G401.6 (cell line): ENCODE measurements at regions not wholly inside any gene's neighbourhood (a gene's known extent, or its start where the extent isn't known, plus 50 kb on each side); places are given as distances from the start of the nearest gene placed in this dataset.
"Not testable (repeated sequence)": the region's sequence is repeated elsewhere in the genome, so short reads cannot be mapped to it uniquely, and the experiment has no call there.

Experiments
- FAIRE-seq: peaks from 2 replicates; lab custom pipeline; 2012; peaks lifted over from hg19 to GRCh38; lab: Jason Lieb, UNC

DNA sequence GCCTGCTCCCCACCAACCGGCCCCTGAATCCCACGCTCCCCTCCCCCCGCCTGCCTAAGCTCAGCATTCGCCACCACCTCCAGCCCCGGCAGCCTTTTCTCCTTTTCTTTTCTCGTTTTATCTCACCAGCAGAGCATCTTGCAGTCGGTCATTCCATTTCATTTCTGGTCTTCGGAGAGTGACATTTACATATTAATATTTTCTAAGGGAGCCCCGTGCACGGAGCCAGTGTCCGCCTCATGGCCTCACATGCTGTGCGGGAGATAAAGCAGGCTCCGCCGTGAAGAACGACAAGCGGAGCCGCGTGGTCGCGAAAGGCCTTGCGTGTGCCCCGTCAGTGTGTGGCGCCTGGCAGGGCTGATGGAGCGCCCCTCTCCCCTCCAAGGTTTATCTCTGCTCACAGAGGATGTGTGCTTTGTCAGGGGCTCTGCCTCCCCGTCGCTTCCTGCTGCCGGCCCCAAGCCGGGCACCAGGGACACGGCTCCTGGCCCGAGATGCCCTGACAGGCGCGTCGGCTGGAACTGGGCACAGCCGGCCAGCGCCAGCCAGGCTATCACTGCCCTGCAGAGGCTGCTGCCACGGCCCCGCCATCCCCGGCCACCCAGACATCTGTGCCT, 95.5 kb upstream of the GSE1 start:
- no peak for FAIRE-seq

DNA sequence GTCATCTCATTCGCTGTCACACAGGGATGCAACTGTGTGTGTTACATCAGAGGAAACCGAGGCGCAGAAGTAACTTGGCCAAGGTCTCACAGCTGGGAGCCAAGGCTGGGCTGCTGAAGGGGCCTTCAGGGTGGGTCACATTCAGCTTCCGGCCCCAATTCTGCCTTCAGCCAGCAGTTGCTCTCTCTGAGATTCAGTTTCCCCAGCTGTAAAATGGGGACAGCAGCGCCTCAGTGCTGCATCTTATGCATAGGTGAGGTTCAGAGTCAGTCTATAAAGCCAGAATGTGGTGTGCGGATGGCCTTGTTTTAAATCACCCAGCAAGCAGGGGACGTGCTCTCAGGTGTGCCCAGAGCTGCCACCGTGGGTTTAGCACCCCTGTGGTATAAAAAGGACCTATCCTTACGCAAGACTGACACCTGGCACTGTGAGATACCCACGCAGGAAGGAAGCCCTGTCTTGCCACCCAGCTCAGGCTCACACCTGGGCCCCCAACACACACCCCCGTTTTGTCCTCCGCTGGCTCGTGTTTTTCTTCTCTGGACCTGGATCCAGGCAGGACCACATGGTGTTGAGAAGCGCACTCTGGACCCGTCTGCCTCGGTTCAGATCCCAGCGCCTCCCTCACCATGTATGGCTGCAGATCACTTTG, 94.6 kb upstream of the GSE1 start:
- FAIRE-seq = no peak

DNA sequence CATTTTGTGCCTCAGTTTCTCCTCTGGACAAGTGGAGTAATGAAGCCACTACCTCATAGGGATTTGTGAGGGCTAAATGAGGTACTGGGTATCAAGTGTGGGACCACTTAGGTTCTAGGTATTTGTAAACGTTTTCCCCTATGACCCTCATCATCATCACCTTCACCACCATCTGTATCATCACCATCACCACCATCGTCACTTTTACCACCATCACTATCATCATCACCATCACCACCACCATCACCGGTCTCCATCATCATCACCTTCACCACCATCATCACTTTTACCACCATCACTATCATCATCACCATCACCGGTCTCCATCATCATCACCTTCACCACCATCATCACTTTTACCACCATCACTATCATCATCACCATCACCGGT, 94.1 kb upstream of the GSE1 start:
- not testable (repeated sequence) for FAIRE-seq

DNA sequence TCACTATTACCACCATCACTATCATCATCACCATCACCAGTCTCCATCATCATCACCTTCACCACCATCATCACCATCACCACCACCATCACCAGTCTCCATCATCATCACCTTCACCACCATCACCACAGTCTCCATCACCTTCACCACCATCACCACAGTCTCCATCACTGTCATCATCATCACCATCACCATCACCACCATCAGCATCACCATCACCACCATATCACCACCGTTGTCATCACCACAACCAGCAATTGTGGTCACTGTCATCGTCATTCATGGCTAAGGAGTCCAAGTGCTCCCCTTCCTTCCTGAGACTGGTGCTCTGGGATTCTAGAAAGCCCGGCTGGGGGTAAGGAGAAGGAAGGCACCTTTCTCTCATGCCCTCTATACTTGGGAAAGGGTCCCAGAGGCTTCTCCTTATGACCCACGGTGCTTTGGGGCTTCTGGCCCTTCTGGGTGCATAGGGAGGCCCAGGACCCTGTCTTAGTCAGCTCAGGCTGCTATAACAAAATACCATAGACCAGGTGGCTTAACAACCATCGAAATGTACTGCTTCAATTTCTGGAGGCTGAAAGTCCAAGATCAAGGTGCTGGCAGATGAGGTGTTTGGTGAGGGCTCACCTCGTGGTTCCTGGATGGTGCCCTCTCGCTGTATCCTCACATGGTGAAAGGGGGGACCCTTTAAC, 93.4 kb upstream of the GSE1 start:
- no peak for FAIRE-seq

DNA sequence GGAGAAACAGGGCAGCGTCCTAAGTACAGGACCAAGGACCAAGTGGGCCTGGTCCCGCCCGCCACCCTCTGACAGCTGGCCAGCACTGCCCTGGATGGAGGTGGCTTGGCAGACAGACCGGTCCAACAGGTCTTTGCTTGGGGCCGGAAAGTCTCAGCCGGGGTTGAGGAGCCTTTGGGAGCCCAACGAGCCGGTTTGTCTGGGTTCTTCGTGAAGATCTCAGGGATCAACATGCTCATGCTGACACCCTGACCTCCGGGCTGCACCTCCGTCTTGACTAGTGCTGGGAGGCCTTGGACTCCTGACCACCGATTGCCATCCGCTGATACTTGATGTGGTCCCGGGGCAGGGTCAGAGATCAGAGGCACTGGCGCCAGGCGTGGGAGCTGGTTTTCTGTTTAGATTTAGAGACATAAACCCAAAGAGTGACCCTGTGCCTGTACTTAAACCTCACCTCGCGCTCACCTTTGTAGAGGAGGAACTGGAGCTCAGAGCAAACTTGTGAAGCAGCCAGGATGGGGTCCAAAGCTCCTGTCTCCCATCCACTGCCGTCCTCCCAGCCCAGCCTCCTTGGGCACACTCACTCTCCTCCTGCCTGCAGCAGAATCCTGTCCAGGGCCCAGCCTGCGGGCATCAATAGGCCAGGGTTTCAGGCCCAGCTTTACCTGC, 92.1 kb upstream of the GSE1 start:
- FAIRE-seq = no peak

DNA sequence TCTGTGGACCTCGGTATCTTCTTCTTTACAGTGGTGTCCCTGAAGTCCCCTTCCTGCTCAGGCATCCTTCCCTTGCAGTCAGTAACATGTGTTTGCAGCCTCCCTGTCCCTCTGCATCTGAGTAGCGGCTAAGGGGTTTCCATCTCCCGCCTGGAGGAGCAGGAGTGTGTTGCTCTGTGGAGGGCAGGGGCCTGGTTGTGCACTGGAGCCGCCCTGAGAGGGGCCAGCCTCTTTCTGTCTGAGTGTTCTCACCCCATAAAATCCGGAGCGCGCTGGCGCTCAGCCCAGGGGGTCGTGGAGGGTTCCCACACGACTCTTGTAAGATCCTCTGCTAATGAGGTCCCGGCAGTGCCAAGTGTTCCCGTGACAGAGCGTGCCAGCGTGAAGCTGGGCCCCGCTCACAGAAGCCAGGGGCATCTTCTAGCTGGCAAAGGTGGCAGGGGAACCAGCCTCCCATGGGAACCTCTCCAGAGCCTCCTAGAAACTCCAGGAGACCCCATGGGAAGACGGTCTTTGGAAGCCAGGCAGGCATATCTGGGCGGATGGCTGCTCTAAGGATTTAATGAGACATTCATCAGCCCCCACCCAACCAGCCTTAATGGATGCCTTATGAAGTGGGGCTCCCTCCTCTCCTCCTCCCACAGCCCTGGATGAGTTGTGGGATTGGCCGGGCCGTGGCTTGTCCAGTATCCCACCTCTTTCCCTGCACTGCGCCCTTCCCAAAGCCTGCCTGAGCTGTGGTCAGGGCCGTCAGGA, 91.4 kb upstream of the GSE1 start:
- no peak for FAIRE-seq

DNA sequence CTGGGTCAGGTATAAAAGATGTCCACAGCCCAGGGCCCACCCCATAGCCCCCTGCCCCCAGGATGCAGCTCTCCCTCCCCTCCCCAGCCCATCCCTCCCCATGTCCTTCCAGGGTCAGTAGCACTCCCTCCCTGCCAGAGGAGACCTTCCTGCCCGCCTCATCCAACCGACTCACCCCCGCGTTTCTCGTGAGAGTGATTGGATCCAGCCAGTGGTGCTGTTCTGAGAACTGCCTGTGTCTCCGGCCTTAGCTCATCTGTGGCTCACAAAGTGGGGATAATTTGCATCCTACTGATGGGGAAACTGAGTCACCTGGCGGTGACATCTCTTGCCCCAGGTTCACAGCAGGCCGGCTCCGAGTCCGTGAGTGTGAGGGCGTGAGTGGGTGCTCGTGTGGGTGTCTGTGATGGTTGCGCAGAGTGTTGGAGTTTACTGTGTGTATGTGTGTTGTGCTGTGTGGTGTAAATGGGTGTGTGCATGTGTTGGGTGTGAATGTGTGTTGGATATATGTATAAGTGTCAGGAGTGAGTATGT, 90.7 kb upstream of the GSE1 start:
- FAIRE-seq = no peak

DNA sequence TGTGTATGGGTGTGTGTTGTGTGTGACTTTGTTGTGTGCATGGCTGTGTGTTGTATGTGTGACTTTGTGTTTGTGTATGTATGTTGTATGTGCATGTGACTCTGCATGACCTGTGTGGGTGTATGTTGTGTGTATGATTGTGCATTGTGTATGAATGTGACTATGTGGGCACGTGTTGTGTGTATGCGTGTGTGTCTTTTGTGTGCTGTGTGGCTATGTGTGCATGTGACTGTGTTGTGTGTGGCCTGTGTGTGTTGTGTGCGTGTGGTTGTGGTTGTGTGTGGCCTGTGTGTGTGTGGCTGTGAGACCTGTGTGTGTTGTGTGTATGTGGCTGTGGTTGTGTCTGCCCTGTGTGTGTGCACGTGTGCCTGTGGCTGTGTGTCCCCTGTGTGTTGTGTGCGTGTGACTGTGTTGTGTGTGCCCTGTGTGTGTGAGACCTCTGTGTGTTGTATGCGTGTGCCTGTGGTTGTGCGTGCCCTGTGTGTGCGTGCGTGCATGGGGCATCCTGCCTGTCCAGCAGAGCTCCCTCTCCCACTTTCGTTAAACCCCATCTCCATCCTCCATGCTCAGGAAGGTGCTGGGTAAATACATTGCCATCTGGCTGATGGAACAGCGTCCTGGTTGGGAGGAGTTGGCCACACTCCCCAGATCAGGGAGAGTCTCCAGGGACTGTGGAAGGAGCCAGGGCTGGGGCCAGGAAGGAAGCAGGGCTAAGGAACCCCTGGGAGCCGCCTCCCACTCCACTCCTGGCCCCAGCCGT, 90.1 kb upstream of the GSE1 start:
- FAIRE-seq = no peak

DNA sequence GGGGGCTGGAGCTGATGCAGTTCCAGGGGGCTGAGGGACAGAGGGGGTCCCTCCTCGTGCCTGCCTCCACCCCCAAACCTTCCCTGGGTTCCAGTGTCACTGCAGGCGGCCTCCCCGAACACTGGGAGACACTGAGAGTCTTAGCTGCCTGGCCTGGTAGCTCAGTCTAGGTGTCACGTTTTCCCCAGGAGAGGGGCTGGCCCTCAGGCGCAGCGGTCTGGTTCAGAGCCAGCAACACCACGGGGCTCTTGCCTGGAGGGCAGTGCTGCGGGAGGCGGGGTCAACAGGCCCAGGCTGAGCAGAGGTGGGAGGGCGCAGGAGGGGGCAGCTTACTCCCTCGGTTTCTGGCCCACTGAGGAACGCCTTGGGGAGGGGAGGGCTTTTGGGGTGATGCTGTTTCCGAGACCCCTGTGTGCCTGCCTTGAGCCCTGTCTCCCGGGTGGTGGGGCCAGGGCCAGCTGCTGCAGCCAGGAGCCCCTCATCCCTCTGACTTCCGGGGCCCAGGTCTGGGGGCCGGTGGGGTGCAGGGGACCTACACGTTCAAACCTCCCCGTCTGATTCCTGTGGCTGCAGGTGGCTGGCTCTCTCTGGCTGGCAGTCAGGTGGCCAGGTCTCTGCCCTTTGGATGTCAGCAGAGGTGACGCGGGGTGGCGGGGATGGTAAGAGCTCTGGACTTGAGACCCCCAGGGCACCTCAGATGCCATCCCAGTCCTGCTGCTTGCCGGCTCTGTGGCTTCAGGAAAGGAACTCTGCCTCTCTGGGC, 89.3 kb upstream of the GSE1 start:
- FAIRE-seq = no peak

DNA sequence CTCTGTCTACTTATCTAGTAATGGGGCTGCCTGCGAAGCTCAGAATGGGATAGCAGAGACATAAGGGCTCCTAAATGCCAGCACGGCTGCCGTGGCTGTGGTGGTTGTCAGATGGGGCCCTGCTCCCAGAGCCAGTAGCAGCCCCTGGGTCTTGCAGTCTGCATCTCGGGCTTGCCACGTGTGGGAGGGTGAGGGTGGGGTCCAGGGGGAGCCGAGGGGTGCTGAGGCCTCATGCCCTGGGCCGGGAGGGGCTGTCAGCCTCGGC, 88.8 kb upstream of the GSE1 start:
- no peak for FAIRE-seq

DNA sequence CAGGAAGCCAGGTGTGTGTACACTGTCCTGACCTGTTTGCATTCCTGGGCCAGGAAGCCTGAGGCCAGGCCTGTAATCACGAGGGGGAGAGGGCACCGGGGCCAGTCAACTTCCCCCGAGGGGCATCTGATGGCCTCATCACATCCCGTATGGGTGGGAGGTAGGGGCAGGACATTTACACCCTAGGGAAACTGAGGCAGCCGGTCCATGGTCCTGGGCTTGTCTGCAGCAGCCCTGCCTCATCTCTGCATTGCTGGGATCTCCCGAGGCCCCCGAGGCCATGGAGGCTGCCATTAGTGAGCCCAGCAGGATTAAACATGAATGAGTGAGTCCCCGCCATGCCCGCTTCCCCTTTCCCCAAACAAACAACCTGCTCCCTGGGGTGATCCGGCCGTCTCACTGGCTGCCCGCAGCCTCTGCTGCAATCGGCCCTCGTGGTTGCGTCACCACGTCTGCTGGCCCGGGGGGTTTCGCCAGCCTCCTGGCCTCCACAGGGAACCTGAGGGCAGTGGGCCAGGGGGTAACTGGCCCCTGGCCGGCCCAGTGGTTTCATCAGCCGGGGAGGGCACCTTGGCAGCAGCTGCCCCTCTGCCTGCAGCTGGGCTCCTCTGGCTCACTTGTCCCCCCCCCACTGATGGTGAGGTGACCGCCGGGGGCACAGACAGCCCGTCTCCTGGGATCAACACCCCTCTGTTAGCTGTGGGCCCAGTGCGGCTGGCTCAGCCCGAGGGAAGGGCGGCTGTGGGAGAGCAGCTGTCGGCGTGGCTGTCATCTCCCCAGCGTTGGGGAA, 88.3 kb upstream of the GSE1 start:
- FAIRE-seq = no peak

DNA sequence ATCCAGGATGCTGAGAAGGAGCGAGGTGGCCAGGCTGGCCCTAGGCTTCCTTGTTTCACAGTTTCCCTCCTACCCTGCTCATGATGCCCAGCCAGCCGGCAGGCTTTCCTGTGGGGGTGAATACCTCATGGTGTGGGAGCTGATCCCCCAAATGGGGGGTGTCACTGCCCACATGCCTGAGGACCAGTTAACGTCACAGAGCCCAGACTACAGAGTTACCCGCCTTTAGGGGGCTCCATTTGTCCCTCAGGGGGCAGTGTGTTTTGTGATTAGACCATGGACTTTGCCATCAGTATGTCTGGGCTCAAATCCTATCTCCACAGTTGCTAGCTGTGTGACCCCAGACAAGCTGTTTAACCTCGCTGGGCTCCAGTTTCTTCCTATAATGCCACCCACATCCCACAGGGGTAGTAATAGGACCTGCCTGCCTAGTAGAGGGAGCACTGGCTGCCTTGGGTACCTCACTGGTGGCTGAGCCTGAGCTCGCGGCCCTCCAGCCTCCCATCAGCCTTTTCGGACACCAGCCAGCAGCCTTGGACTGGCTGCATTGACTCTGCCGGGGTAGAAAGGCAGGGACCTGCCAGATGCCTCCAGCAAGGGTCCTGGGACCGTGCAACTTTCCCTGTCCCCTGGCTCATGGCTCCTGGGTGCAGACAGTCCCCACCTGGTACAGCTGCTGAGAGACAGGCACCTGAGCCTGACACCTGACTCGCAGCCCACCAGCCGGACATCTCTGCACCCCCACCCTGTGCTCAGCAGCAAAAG, 87.5 kb upstream of the GSE1 start:
- no peak for FAIRE-seq

DNA sequence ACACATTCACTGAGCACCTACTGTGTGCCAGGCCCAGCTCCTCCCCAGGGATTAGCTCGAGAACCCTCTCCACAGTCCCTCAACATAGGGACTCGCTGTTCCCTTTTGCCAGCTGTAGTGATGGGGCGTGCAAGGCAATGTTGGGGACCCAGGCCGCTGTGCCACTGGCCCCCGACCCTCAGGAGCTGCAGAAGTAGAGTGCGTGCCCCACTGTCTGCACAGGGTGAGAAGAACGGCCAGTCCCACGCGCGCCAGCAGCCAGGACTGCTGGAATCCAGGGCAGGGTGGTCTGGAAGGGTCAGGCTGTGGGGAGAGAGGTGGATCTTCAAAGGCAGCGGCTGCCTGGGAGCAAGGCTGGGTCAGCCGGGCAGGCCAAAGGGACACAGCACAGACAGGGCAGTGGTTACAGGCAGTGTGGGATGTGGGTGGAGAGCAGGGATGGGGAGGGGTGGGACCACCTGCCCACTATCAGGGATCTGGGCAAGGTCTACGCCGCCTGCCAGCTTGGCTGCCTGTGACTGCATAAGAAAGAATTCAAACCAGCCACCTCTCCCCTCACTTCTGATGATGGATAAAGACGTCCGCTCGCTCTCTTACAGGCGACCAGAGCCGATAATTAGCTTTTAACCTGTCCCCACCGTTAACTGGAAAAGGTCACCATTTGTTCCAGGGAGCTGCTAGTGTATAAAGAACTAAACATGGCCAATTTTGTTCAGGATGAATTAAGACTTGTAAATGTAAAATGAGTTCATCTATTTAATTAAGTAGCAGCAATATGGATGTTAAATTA, 86.7 kb upstream of the GSE1 start:
- FAIRE-seq = no peak

DNA sequence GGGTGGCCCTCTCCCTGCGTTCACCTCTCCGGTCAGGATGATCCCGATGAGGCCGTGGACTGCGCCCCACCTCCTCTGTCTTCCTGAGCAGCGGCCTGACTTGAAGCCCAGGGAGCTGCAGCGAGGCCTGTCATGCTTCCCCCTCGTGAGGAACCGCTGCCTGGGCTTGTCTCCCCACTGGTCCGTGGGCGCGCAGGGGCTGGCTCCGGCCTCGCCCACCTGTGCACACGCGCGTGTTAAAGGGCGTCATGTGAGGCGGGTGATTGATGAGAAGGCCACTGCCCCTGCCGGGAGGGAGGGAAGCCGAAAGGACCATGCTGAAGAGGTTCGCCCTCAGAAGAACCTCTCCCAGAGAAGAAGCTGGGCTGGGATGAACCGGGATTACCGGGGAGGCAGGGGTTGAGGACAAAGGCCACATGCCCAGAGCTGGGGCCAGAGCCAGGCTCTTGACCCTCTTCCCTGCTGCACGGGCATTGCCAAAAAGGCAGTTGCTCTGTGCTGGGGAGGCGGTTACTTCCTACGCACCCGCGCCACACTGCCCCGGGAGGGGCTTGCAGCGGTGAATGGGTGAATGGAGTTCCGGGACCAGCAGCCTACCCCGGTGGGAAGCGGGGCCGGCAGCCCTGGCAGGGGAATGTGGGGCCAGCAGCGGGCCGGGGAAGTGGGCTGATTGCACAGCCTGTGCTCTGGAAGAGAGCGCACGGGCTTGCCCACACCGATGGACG, 85.9 kb upstream of the GSE1 start:
- FAIRE-seq = no peak

DNA sequence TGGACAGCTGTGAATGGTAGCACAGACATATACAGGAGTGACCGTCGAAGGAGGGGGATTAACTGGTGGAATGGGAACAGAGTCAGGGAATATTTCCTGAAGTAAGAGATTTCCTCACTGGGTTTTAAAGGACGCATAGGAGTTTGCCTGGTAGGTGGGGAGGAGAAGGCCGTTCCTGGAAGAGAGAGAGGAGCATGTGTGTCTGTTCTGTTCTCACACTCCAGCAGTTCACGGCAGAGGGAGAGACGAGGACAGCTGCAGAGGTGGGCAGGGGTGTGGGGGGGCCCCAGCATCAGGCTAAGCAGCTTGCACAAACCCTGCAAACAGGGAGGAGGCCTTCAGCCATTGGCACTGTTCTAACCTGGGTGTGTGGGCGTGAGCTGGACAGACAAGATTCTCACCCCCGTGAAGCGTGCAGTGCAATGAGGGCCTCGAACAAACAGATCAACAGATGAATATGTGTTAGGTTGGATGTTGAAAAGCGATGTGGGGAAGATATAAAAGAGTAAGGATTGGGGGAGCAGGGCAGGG, 85.3 kb upstream of the GSE1 start:
- FAIRE-seq = no peak

DNA sequence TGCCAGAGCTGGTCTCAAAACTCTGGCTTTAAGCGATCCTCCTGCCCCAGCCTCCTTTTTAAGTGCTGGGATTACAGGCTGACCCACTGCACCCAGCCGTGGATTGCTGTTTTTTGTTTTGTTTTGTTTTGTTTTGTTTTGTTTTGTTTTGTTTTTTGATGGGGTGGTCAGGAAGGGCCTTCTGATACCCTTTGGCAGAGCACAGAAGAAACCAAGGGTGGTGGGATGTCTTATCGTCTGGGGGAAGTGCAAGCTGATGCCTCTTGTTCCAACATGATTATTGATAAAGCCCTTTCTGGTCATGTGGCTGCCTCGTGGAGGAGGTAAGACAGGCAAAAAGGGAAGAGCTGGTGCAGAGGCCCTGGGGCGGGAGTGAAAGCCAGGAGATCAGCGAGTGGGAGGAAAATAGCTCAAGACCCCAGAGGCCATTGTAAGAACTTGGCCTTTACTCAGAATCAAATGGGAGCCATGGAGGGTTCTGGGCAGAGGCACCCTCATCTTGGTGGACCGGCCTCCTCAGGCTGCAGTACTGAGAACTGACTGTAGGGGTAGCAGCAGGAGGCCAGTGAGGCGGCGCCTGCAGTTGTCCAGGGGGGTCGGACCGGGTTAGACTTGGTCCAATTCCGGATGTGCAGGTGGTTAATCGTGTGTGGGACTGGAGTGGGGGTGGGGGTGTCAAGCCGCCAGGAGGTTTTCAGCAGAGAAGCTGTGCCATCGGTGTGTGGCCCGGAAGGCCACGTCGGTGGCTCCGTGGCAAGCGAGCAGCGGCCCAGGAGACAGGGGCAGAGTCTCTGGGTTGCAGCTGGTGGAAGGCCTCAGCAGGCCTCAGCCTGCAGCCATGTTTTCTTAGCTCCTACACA, 84.4 kb upstream of the GSE1 start:
- no peak for FAIRE-seq
